CD1c-positive myeloid dendritic cell (primary cell): ENCODE measurements at regions not wholly inside any gene's neighbourhood (a gene's known extent, or its start where the extent isn't known, plus 50 kb on each side); places are given as distances from the start of the nearest gene placed in this dataset.

Experiments used
- DNase-seq: peaks from one replicate; pipeline ENCODE4 v3.0.0-alpha.2; 2016; ENCODE audit errors: extremely low spot score

DNA sequence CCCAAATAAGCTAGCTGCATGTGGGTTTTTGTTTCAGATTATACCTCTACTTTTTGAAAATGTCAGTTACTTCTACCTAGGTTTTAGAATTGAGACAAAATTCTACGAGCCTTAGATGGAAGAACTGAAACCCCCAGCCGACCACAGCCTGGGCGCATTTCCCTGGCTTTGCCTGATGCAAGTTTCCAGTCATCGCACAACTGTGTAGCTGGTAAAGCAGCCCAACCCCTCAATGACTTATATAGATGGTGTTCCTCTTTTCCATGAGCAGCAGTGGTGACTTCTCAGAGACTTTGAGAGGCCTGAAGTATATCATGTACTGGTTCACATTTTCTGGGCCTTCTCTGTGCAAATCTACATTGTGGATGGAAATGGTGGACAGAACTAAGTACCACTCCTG is 515.4 kb upstream of the RAB6C start:
- DNase-seq = peak; percentile 20

- no peak for DNase-seq
Observed at GRCh38 chr2:129464631-129465030, 514.8 kb upstream of the RAB6C start.

- DNase-seq = no peak
Observed at GRCh38 chr2:129465045-129465444, 514.4 kb upstream of the RAB6C start.

DNA sequence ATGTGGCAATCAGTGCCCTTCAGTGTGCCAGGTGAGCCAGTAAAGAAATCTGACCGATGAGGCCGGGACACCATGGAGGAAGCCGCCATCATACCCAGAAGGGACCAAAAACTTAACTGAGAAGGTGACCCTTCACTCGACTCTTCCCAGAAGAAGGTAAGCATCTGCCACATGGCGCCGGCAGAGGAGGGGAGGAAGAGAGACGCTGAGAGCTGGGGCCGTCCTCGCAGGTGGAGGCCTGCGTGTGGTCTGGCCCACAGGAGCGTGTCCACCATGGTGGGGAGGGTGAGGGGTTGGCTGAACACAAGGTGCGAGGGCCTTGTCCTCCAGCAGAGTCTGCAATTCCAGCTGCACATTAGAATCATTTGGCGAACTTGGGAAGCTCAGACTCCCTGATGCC is 513.1 kb upstream of the RAB6C start:
- DNase-seq = no peak

- no peak for DNase-seq
Observed at GRCh38 chr2:129467012-129467779, 512.3 kb upstream of the RAB6C start.

GRCh38 chr2:129467941-129468340 is 511.5 kb upstream of the RAB6C start:
- no peak for DNase-seq

DNA sequence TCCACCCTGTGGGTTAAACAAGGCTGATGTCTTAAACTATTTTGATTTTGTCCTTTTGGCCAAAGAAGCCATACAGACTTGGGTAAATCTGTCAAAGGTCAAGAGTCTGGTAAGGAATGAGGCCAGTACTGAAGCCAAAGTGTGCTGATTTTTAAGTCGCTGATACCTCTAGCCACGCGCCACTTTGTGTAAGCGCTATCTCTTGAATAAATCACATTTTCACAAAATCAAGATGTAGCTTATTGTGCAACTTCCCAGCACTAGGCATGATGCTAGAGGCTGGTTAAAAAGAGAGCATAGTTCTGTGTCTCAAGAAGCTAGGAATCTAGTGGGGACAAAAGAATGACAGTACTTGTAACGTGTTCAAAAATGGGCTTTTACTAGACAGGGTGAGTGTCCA is 510.6 kb upstream of the RAB6C start:
- no peak for DNase-seq

DNA sequence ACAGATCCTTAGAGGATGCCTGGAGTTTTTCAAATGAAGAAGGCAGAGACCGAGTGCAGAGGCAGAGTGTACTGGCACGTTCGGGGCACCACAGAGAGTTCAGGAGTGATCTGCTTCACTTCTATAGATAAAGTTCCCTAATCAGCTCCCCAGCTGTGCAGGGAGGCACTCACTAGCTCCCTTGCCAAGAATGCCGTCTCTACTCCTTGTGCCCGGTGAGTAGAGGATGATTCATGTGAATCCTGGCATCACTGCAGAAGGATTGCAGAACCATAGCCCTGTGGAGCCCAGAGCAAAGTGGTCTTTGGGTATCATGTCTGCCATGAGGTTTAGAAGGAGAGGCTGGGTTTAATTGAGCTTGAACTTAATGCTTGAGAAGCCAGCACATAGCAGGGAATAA is 510.1 kb upstream of the RAB6C start:
- no peak for DNase-seq

DNA sequence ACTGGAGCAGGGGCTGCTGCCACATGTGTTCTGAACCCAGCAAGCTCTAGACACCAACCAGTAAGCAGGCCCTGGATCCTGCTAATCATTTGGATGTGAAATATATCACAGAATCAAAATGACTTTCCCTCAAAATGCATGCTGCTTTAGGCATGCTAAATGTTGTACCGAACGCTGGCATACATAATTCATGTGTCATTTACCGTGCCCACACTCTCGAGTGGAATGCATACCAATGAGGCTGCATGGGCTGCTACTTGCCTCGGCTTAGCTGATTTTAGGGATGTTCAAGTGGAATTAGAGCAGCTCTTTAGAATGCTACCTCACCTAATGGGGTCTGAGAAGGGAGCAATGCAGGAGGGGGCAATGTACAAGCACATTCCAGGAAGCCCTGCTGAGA is 509.6 kb upstream of the RAB6C start:
- no peak for DNase-seq

DNA sequence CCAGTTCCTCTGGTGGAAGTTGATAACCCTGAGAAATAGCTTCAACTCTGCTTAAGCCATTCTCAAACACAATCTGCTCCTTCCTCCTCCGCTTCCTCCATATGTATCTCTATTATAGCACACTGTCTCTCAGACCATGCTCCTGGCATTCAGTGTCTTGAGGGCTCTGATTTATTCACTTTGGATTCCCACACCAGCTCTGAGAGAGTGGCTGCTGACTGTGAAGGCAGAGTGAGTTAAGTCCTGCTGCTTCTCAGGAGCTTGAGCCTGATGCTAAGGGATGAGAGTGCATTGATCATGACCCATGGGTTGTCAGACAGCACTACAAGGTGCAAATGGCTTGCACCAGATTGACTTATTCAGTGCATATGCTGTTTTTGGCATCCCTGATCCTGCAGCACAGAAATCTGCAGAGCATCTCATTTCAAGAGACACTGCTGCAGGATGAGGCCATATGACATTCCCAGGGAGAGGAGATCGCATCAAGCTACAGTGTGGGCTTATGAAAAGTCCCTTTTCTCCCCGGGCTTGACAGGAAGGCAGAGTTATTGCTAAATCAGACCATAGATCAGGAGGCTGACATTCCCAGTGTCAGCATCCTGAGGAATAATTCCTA is 500.5 kb upstream of the RAB6C start:
- DNase-seq = no peak

DNA sequence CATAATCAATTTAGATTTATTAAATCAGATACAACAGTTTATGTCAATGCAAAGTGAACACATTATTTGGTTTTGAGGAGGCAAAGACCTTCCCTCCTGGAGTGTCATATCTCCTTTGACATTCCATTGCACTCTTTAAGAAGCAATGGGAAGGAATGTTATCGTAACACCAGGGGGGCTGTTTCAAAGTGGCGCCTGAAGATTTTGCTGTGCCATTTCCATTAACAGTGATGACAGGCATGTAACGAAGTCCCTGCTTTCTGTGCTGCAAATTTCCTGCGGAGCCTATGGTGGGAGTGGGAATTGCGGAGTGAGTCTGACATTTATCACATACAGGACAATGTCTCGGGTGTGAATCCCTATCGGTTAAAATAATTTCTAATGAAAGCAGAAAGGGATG is 499.6 kb upstream of the RAB6C start:
- no peak for DNase-seq

- no peak for DNase-seq
Observed at GRCh38 chr2:129480790-129481189, 498.7 kb upstream of the RAB6C start.

DNA sequence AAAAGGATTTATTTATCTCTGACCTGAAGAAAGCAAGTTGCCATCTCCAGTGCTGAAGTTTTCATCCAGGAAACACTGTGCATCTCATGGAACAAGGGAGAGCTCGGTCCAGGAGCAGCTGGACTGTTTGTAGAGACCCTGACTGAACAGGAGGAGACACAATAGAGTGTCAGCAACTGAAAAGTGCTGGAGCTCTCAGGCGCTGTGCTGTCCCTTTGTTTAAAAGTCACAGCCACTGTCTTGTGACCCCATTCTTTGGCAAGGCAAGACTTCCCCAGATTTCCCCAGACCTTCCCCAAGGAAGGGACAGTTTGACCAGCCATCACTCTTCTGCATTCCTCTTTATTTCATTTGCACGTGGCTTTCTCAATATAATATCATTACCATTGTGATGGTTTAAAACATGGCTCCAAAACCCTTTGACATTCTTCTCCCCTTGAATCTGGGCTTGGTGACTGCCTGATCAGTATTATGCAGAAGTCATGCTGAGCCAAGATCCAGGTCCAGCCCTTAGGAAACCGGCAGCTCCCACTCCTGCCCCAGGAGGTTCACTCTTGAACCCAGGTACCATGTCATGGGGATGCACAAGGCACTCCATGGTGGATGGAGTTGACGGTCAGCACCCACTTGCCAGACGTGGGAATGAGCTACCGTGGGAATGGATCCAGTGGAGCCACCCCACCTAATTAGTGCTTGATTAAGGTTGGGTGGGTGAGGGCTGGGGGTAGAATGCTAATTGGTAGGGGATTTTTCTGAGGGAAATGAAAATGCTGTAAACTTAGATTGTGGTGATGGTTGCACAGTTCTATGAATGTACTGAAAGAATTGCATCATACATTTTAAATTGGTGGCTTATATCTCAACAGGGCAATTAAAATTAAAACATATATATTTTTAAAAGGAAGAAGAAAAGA is 497.9 kb upstream of the RAB6C start:
- no peak for DNase-seq

DNA sequence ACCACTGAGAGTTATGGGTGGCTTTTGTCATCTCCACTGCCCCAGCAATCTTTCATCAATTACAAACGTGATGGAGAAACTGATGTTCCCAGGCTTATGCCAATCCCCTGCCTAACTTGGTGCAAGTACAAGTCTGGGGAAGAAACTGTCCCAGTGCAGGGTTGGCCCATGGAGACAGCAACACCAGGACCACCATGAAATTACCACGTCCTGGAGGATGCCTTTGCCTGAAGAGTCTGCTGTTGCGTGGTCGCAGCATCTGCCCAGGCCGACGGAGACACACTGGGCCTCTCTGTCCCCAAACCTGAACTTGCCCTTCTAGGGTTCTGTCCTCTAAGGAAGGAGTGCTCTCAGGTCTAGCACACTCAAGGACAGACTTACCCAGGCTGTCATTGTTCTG is 496.8 kb upstream of the RAB6C start:
- DNase-seq = no peak

GRCh38 chr2:129483366-129483765 is 496.1 kb upstream of the RAB6C start:
- DNase-seq = peak; percentile 34

GRCh38 chr2:129484999-129485897 is 494.2 kb upstream of the RAB6C start:
- no peak for DNase-seq

DNA sequence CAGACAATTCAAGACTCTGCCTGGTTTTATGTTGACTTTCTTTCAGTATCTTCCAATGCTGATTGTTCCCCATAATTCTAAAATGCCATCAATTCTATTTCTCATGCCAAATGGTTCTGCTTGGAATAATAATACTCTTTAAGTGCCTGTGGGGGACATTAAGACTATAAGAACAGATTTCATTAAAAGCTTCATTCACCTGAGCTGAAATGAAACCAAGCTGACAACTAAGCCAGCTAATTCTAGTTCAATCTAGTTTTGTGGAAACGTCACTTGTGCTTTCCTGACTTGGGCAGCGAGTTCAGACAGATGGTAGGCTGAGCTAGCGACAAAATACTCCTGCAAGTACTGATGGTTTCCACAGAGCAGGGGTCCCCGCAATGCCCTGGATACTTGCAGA is 491.1 kb upstream of the RAB6C start:
- no peak for DNase-seq

DNA sequence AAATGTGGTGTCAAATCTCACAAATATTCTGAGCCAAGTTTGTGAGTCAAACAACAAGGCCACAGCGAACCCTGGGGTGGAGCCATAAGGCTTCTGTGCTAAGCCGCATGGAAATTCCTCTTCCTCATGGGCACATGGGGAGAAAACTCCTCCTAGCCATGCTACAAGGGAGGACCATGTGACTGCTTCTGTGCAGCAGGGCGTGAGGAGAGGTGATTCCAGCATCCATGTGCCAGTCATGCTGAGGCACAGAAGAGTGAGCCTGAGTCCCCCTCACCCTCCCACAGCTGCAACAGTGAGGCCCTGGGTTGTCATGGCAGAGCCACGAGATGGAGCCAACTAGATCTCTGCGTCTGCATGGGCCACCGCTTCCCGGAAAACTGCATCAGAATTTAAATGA is 488.8 kb upstream of the RAB6C start:
- no peak for DNase-seq

GRCh38 chr2:129491308-129491707 is 488.2 kb upstream of the RAB6C start:
- no peak for DNase-seq

DNA sequence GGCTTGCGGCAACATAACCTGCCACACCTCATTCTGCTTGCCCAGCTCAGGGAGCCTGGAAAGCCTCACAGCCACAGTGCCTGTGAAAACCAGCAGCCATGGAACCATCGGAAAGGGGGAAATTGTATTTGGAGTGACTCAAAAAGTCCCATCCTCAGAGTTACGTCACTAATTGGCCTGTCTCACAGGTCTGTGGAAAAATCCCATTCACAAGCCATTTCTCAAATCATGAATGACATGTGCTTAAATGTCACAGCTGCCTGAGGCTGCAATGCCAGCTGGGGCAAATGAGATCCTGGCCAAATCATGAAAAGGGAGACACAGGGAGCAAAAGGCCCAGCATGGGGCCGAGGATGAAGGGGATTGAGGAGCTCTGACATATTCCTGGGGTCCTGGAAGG is 486.9 kb upstream of the RAB6C start:
- DNase-seq = no peak

DNA sequence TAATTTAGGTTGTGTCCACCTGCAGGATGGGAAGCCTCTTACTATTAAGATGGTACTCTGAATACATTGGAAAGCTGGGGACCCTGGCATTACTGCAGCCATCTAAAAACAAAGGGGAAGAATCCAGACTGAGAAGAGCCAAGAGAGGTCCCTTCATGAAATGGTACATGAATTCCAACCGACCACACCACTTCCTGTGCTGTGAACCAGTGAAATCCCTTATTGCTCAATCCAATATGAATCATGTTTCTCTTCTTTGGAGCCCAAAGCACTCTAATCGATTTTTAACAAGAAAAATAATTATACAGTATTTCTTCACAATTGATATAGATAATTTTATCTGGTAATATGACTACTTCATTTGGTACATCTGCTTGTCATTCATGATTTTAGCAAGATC is 479.7 kb upstream of the RAB6C start:
- no peak for DNase-seq

- no peak for DNase-seq
Observed at GRCh38 chr2:129502781-129503180, 476.7 kb upstream of the RAB6C start.
